Adrenal gland (tissue), 9 donors: ENCODE measurements at regions not wholly inside any gene's neighbourhood (a gene's known extent, or its start where the extent isn't known, plus 50 kb on each side); places are given as distances from the start of the nearest gene placed in this dataset.

Source experiments
- DNase-seq, 7 donors: peaks; one replicate each; pipeline ENCODE4 v3.0.0-alpha.2; 2019 to 2020
- H3K27ac ChIP-seq, 5 donors: fragments of 200-600 bp; sonication (generic) in 4 of 5; 1 replicate in 3 of 5; 2 replicates in 2 of 5; pipeline versions ENCODE4 v1.5.1 to v1.8.0; 2016 to 2020; ENCODE audit warnings: mild to moderate bottlenecking in 1 of 5
- H3K27me3 ChIP-seq: fragments of 200-600 bp; 2 replicates; pipeline ENCODE4 v1.8.0; 2021
- H3K36me3 ChIP-seq, 2 donors: fragments of 200-600 bp; replicated peaks in 1 of 2; 1 replicate in 1 of 2; 2 replicates in 1 of 2; pipeline versions ENCODE4 v1.5.1 to v1.8.0; 2018 to 2022
- H3K4me1 ChIP-seq, 2 donors: fragments of 200-600 bp; replicated peaks in 1 of 2; 1 replicate in 1 of 2; 2 replicates in 1 of 2; pipeline versions ENCODE4 v1.5.1 to v1.8.0; 2018 to 2021
- H3K4me3 ChIP-seq, 4 donors: fragments of 200-600 bp; sonication (generic) in 3 of 4; one replicate each; pipeline ENCODE4 v1.5.1; 2016 to 2018
- H3K9me3 ChIP-seq, 3 donors: fragments of 200-600 bp; sonication (generic) in 1 of 3; replicated peaks in 1 of 3; 1 replicate in 2 of 3; 2 replicates in 1 of 3; pipeline versions ENCODE4 v1.5.1 to v1.8.0; 2016 to 2021
- POLR2A ChIP-seq, 2 donors: fragments of 450-650 bp; IDR thresholded peaks; one replicate each; pipeline ENCODE4 v1.6.1; 2017; ENCODE audit warnings: antibody characterized with exemption in 2 of 2, mild to moderate bottlenecking in 2 of 2, moderate library complexity in 1 of 2
- WGBS, 4 donors: extraction: QIAGEN DNeasy Blood & Tissue Kit in 2 of 4; methylation state at CpG; one replicate each; pipeline versions ENCODE4 v1.1.5 to v1.1.7; 2013 to 2017; 5-methylcytosine and 5-hydroxymethylcytosine counted together
- intact Hi-C, 2 donors: fragments of 100-400 bp; cut with DNase I; formaldehyde crosslinking; loops; one replicate each; pipeline versions ENCODE4 v1.14.1 to v1.15.0; 2022 to 2023
- TF ChIP-seq, protein P1 (sequence below), 6 experiments: fragments of 450-650 bp in 4 of 6; fragments of 200-600 bp in 2 of 6; sonication (generic) in 1 of 6; IDR thresholded peaks; 1 replicate in 5 of 6; 2 replicates in 1 of 6; pipeline versions ENCODE4 v1.5.1 to v1.8.0; 2016 to 2021; ENCODE audit warnings: antibody characterized with exemption in 6 of 6, mild to moderate bottlenecking in 2 of 6, moderate library complexity in 1 of 6
- donor health status: healthy with polysubstance abuse.
- donor health status: Bipolar disorder and iron deficiency.
- donor health status: DM: yes; HTN: yes; CAD: no.
- donor health status: DM: no; HTN: no; CAD: no.
- donor health status: DM: no; HTN: no; CAD: no.

DNA sequence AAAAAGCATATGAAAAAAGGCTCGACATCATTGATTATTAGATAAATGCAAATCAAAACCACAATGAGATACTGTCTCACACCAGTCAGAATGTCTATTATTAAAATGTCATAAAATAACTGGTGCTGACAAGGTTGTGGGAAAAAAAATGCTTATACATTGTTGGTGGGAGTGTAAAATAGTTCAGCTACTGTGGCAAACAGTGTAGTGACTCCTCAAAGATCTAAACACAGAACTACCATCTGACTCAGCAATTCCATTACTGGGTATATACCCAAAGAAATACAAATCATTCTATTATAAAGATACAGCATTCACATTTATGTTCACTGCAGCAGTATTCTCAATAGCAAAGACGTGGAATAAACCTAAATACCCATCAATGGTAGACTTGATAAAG, 412.1 kb downstream of the CENPC start:
- peaks cover 0 to 6% (median 0%) of the 10 kb centered on the region in 3 donors for H3K9me3 ChIP-seq
- H3K27me3 ChIP-seq, result no peaks in the 10 kb centered on the region
- TF ChIP-seq POLR2A (IDR thresholded peaks at IDR 0.05), result no peak
- TF ChIP-seq, protein P1, sequence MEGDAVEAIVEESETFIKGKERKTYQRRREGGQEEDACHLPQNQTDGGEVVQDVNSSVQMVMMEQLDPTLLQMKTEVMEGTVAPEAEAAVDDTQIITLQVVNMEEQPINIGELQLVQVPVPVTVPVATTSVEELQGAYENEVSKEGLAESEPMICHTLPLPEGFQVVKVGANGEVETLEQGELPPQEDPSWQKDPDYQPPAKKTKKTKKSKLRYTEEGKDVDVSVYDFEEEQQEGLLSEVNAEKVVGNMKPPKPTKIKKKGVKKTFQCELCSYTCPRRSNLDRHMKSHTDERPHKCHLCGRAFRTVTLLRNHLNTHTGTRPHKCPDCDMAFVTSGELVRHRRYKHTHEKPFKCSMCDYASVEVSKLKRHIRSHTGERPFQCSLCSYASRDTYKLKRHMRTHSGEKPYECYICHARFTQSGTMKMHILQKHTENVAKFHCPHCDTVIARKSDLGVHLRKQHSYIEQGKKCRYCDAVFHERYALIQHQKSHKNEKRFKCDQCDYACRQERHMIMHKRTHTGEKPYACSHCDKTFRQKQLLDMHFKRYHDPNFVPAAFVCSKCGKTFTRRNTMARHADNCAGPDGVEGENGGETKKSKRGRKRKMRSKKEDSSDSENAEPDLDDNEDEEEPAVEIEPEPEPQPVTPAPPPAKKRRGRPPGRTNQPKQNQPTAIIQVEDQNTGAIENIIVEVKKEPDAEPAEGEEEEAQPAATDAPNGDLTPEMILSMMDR (IDR thresholded peaks at IDR 0.05), result no peak
- H3K4me3 ChIP-seq, result no peak overlapping the region
- H3K36me3 ChIP-seq, result no peaks in the 10 kb centered on the region
- H3K27ac ChIP-seq, result no peak overlapping the region
- H3K4me1 ChIP-seq, result no peaks in the 10 kb centered on the region
- no peak for DNase-seq
- intact Hi-C loops, result no loop called here
- WGBS, 4 donors, result 74 to 82% (median 78%) methylated on average over 2 of the region's 2 CpGs

DNA sequence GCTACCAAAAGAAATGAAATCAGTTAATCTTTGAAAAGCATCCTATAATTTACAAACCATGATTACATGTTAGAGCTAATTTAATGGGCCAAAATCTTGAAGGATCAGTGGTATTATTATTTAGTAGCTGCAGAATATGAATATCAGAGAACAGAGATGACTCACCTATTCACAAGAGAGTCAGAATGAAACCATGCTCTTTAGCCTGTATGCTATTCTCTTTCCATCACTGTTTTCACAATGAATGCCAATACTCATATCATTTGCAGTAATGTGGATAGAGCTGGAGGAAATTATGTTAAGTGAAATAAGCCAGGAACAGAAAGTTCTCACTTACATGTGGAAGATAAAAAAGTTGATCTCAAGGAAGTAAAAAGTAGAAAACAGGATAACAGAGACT, 414.1 kb downstream of the CENPC start:
- no peak for DNase-seq
- TF ChIP-seq, protein P1 (IDR thresholded peaks at IDR 0.05), result no peak
- no peak for TF ChIP-seq POLR2A (IDR thresholded peaks at IDR 0.05)
- no peaks in the 10 kb centered on the region for H3K27me3 ChIP-seq
- no peaks in the 10 kb centered on the region for H3K36me3 ChIP-seq
- no peaks in the 10 kb centered on the region for H3K4me1 ChIP-seq
- intact Hi-C loops, result no loop called here
- no peak overlapping the region for H3K4me3 ChIP-seq
- peaks cover 0 to 6% (median 0%) of the 10 kb centered on the region in 3 donors for H3K9me3 ChIP-seq
- no peak overlapping the region for H3K27ac ChIP-seq

DNA sequence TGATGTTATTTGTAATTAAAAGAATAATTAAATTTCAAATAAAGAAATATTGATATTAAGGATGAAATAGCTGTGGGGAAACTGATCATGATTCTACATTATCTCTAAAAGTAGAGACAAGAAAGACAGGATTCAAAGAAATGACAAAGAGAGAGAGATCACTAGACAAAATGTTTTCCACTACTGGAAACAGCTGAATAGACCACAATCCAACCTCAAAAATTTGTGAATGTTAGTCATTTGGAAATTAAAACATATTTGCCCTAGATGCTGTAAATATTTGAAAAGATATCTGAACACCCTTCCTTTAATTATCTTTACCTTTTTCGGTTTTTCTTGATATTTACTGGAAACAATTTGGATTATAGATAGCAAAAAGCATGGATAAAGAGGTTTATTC, 414.9 kb downstream of the CENPC start:
- Histone ChIP-seq H3K4me1 (no peaks in the 10 kb centered on the region), H3K27ac (no peak overlapping the region), H3K27me3 (no peaks in the 10 kb centered on the region), H3K4me3 (no peak overlapping the region), H3K36me3 (no peaks in the 10 kb centered on the region), H3K9me3 (peaks cover 0 to 6% (median 0%) of the 10 kb centered on the region in 3 donors)
- DNase-seq, result no peak
- intact Hi-C loops, result no loop called here
- 40 to 55% (median 50%) methylated on average over 1 of the region's 1 CpG for WGBS, 4 donors
- TF ChIP-seq, protein P1 (IDR thresholded peaks at IDR 0.05), result no peak
- no peak for TF ChIP-seq POLR2A (IDR thresholded peaks at IDR 0.05)

DNA sequence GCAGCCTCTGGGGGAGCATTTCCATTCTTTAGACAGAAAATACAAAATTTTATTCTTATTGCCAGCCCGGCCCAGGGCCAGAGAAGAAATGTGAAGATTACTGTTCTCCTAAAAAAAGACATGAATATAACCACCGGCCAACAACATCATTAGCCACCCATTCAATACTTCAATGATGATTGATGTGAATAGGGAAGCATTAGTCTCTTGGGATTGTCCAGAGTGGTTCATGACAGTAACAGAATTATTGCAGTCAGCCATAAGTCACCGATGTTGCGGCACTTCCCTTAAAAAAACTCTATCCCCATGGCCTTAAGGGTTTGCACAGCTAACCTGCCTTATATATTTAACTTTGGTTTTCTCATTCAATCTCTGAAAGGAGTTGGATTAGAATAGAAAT, 418.7 kb downstream of the CENPC start:
- Histone ChIP-seq H3K9me3 (peaks cover 0 to 6% (median 0%) of the 10 kb centered on the region in 3 donors), H3K4me3 (no peak overlapping the region), H3K27me3 (no peaks in the 10 kb centered on the region), H3K27ac (no peak overlapping the region), H3K36me3 (no peaks in the 10 kb centered on the region), H3K4me1 (no peaks in the 10 kb centered on the region)
- TF ChIP-seq, protein P1 (IDR thresholded peaks at IDR 0.05), result no peak
- TF ChIP-seq POLR2A (IDR thresholded peaks at IDR 0.05), result no peak
- intact Hi-C loops, result no loop called here
- no peak for DNase-seq
- 64 to 71% (median 67%) methylated on average over 4 of the region's 4 CpGs for WGBS, 4 donors
